Hepatocyte (in vitro differentiated cells): ENCODE measurements at regions not wholly inside any gene's neighbourhood (a gene's known extent, or its start where the extent isn't known, plus 50 kb on each side); places are given as distances from the start of the nearest gene placed in this dataset.

ENCODE experiments used
- EZH2 ChIP-seq: fragments of 200-600 bp; sonication (generic); IDR thresholded peaks from 2 replicates; pipeline ENCODE4 v1.6.1; 2016; ENCODE audit warnings: antibody characterized with exemption, mild to moderate bottlenecking, borderline replicate concordance
- TF ChIP-seq, protein P1 (sequence below): fragments of 200-600 bp; sonication (generic); IDR thresholded peaks from 2 replicates; pipeline ENCODE4 v1.5.1; 2016; ENCODE audit warnings: antibody characterized with exemption, mild to moderate bottlenecking; ENCODE audit not compliant: poor library complexity

DNA sequence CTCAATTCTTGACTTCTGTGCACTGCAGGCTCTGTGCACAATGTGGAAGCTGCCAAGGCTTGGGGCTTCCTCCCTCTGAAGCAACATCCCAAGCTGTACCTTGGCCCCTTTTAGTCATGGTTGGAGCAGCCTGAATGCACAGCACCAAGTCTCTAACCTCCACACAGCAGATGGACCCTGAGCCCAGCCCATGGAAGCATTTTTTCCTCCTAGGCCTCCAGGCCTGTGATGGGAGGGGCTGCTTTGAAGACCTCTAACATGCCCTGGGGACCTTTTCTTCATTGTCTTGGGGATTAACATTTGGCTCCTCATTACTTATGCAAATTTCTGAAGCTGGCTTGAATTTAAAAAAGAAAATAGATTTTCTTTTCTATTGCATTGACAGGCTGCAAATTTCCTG, 385.8 kb downstream of the LRRC70 start:
- TF ChIP-seq EZH2 = no peak
- TF ChIP-seq, protein P1, sequence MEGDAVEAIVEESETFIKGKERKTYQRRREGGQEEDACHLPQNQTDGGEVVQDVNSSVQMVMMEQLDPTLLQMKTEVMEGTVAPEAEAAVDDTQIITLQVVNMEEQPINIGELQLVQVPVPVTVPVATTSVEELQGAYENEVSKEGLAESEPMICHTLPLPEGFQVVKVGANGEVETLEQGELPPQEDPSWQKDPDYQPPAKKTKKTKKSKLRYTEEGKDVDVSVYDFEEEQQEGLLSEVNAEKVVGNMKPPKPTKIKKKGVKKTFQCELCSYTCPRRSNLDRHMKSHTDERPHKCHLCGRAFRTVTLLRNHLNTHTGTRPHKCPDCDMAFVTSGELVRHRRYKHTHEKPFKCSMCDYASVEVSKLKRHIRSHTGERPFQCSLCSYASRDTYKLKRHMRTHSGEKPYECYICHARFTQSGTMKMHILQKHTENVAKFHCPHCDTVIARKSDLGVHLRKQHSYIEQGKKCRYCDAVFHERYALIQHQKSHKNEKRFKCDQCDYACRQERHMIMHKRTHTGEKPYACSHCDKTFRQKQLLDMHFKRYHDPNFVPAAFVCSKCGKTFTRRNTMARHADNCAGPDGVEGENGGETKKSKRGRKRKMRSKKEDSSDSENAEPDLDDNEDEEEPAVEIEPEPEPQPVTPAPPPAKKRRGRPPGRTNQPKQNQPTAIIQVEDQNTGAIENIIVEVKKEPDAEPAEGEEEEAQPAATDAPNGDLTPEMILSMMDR = no peak
